ENCODE measurements at regions not wholly inside any gene's neighbourhood (a gene's known extent, or its start where the extent isn't known, plus 50 kb on each side); places are given as distances from the start of the nearest gene placed in this dataset.

GRCh38 chr4:15186806-15187205 lies 184.5 kb downstream of the CPEB2 start:
- ATAC-seq (no peak), DNase-seq (ENCODE audit: low spot score) (no peak)
- Mint-ChIP-seq H3K9me3 (peaks cover 11% of the 10 kb centered on the region), H3K27ac (no peak overlapping the region), H3K27me3 (ENCODE audit: insufficient read depth, low read depth, poor library complexity) (no peaks in the 10 kb centered on the region), H3K4me3 (no peak overlapping the region), H3K36me3 (ENCODE audit: low read depth) (peaks cover 10% of the 10 kb centered on the region), H3K4me1 (0 out of 3 replicates have a peak, but pooled peaks cover 2% of the 10 kb centered on the region)
- Histone ChIP-seq H3K4me2 (no peak overlapping the region), H3K9me2 (ENCODE audit: insufficient read depth) (0 out of 2 replicates have a peak, but pooled peaks cover 5% of the 10 kb centered on the region), H2AFZ (no peak overlapping the region), H3K4me1 (ENCODE audit: insufficient read depth) (no peaks in the 10 kb centered on the region), H3K27ac (ENCODE audit: low read depth) (no peak overlapping the region), H4K20me1 (replicated peaks; ENCODE audit: insufficient read depth) (no peaks in the 10 kb centered on the region), H3K4me3 (no peak overlapping the region), H3K79me2 (replicated peaks; ENCODE audit: insufficient read depth) (no peaks in the 10 kb centered on the region), H3F3A (replicated peaks; ENCODE audit: low read depth) (no peaks in the 10 kb centered on the region), H3K36me3 (ENCODE audit: insufficient read depth) (no peaks in the 10 kb centered on the region), H3K27me3 (ENCODE audit: insufficient read depth) (no peaks in the 10 kb centered on the region)
- TF ChIP-seq ZNF331 (CRISPR knock-in tag; IDR thresholded peaks at IDR 0.05; ENCODE audit: low read depth) (no peak), POLR2AphosphoS5 (IDR thresholded peaks at IDR 0.05; ENCODE audit: low read depth) (no peak), CREB1 (CRISPR knock-in tag; IDR thresholded peaks at IDR 0.05; ENCODE audit: low read depth) (no peak), JUNB (IDR thresholded peaks at IDR 0.05; ENCODE audit: unreplicated experiment) (no peak), EZH2phosphoT487 (IDR thresholded peaks at IDR 0.05; ENCODE audit: unreplicated experiment) (no peak), ZNF462 (CRISPR knock-in tag; IDR thresholded peaks at IDR 0.05) (no peak), EZH2 (IDR thresholded peaks at IDR 0.05; ENCODE audit: low read depth, unreplicated experiment) (no peak), NANOG (IDR thresholded peaks at IDR 0.05; ENCODE audit: borderline replicate concordance) (no peak), STAT1 (IDR thresholded peaks at IDR 0.05; ENCODE audit: unreplicated experiment) (no peak), REST (IDR thresholded peaks at IDR 0.05; ENCODE audit: unreplicated experiment) (no peak), ETS1 (IDR thresholded peaks at IDR 0.05) (no peak), ZNF114 (CRISPR knock-in tag; IDR thresholded peaks at IDR 0.05) (no peak)
- TF ChIP-seq, protein P1, sequence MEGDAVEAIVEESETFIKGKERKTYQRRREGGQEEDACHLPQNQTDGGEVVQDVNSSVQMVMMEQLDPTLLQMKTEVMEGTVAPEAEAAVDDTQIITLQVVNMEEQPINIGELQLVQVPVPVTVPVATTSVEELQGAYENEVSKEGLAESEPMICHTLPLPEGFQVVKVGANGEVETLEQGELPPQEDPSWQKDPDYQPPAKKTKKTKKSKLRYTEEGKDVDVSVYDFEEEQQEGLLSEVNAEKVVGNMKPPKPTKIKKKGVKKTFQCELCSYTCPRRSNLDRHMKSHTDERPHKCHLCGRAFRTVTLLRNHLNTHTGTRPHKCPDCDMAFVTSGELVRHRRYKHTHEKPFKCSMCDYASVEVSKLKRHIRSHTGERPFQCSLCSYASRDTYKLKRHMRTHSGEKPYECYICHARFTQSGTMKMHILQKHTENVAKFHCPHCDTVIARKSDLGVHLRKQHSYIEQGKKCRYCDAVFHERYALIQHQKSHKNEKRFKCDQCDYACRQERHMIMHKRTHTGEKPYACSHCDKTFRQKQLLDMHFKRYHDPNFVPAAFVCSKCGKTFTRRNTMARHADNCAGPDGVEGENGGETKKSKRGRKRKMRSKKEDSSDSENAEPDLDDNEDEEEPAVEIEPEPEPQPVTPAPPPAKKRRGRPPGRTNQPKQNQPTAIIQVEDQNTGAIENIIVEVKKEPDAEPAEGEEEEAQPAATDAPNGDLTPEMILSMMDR (conservative IDR thresholded peaks at IDR 0.05; ENCODE audit: low read depth in 2 of 2): no peak
